IMR-90 (cell line): ENCODE measurements at regions not wholly inside any gene's neighbourhood (a gene's known extent, or its start where the extent isn't known, plus 50 kb on each side); places are given as distances from the start of the nearest gene placed in this dataset.
A peak's percentile ranks its signal among the peaks of the same experiment; 100 is the strongest.

ENCODE experiments used
- ATAC-seq: fragments of 200-7000 bp; cut with Tn5 transposase; 2 replicates; pipeline ENCODE4 v1.9.1; 2020; ENCODE audit warnings: low read depth, mild to moderate bottlenecking, moderate library complexity
- BruUV-seq: library from RNA; stranded (reverse); fragments of 400-500 nt; replicated peaks from 2 replicates; lab custom pipeline; 2021; lab: Mats Ljungman, UMichigan
- CTCF ChIA-PET: fragments of 300-600 bp; formaldehyde crosslinking; extraction: SDS; loops from one replicate; lab custom pipeline; 2021; ENCODE audit warnings: antibody characterized with exemption; lab: Yijun Ruan, JAX
- POLR2A ChIA-PET: fragments of 300-600 bp; sonication (Branson Sonifier 250); formaldehyde crosslinking; loops from one replicate; lab custom pipeline; 2022; ENCODE audit warnings: antibody characterized with exemption; ENCODE audit not compliant: unreplicated experiment; lab: Charles Lee
- DNase-seq: peaks from one replicate; pipeline ENCODE4 v3.0.0; 2013
- H2AFZ ChIP-seq: replicated peaks from 2 replicates; pipeline ENCODE3; 2013; ENCODE audit warnings: low read length, mild to moderate bottlenecking; ENCODE audit not compliant: poor library complexity
- H2AK5ac ChIP-seq: 2 replicates; pipeline ENCODE4 v1.6.1; 2013; ENCODE audit warnings: low read depth, low read length, inconsistent platforms
- H2AK9ac ChIP-seq: replicated peaks from 2 replicates; pipeline ENCODE3; 2013; ENCODE audit warnings: mild to moderate bottlenecking, low read depth, low read length, moderate library complexity; ENCODE audit not compliant: poor library complexity
- H2BK120ac ChIP-seq: 2 replicates; pipeline ENCODE4 v1.6.1; 2013; ENCODE audit warnings: low read depth, low read length, inconsistent platforms
- H2BK15ac ChIP-seq: 3 replicates; pipeline ENCODE4 v1.6.1; 2013; ENCODE audit warnings: low read depth, low read length, inconsistent platforms
- H2BK20ac ChIP-seq: 2 replicates; pipeline ENCODE4 v1.6.1; 2013; ENCODE audit warnings: low read depth, mild to moderate bottlenecking, inconsistent platforms, low read length, moderate library complexity
- H2BK5ac ChIP-seq: 2 replicates; pipeline ENCODE4 v1.6.1; 2013; ENCODE audit warnings: mild to moderate bottlenecking, low read depth, low read length, inconsistent platforms; ENCODE audit not compliant: poor library complexity, severe bottlenecking
- H3K14ac ChIP-seq: replicated peaks from 2 replicates; pipeline ENCODE4 v1.6.1; 2013; ENCODE audit warnings: low read depth, low read length, inconsistent platforms
- H3K18ac ChIP-seq: 2 replicates; pipeline ENCODE4 v1.6.1; 2013; ENCODE audit warnings: low read depth, low read length, control low read depth
- H3K23ac ChIP-seq: 2 replicates; pipeline ENCODE4 v1.6.1; 2013; ENCODE audit warnings: low read depth, low read length, inconsistent platforms
- H3K27ac ChIP-seq: 2 replicates; pipeline ENCODE4 v1.5.1; 2013; ENCODE audit warnings: mild to moderate bottlenecking, control low read depth, low read length; ENCODE audit not compliant: insufficient read depth
- H3K27me3 ChIP-seq: 2 replicates; pipeline ENCODE4 v1.6.1; 2013; ENCODE audit warnings: low read length; ENCODE audit not compliant: control insufficient read depth, insufficient read depth
- H3K36me3 ChIP-seq: 2 replicates; pipeline ENCODE4 v1.6.1; 2013; ENCODE audit warnings: low read length, mixed read lengths; ENCODE audit not compliant: control insufficient read depth, insufficient read depth
- H3K4ac ChIP-seq: 2 replicates; pipeline ENCODE4 v1.6.1; 2013; ENCODE audit warnings: low read depth, low read length, inconsistent platforms
- H3K4me1 ChIP-seq: 2 replicates; pipeline ENCODE4 v1.6.1; 2013; ENCODE audit warnings: low read length, mixed read lengths; ENCODE audit not compliant: control insufficient read depth, insufficient read depth
- H3K4me2 ChIP-seq: 2 replicates; pipeline ENCODE4 v1.6.1; 2013; ENCODE audit warnings: low read depth, mild to moderate bottlenecking, control low read depth, low read length, moderate library complexity
- H3K4me3 ChIP-seq: 2 replicates; pipeline ENCODE4 v1.5.1; 2013; ENCODE audit warnings: low read depth, mild to moderate bottlenecking, control low read depth, low read length, moderate library complexity; ENCODE audit not compliant: insufficient read depth
- H3K56ac ChIP-seq: 2 replicates; pipeline ENCODE4 v1.6.1; 2013; ENCODE audit warnings: low read length, inconsistent platforms; ENCODE audit not compliant: insufficient read depth; ENCODE audit errors: extremely low read depth
- H3K79me1 ChIP-seq, 2 experiments: 2 replicates each; pipeline ENCODE4 v1.6.1; 2013; ENCODE audit warnings: low read length in 2 of 2, inconsistent platforms in 1 of 2, low read depth in 1 of 2
- H3K9ac ChIP-seq: 2 replicates; pipeline ENCODE4 v1.6.1; 2013; ENCODE audit warnings: low read depth, low read length, control low read depth
- H3K9me1 ChIP-seq: 2 replicates; pipeline ENCODE4 v1.6.1; 2013; ENCODE audit warnings: low read length, inconsistent platforms; ENCODE audit not compliant: insufficient read depth
- H3K9me3 ChIP-seq: 2 replicates; pipeline ENCODE4 v1.6.1; 2013; ENCODE audit warnings: low read length; ENCODE audit not compliant: control insufficient read depth, insufficient read depth
- H4K20me1 ChIP-seq: 2 replicates; pipeline ENCODE4 v1.6.1; 2013; ENCODE audit warnings: low read length, inconsistent platforms; ENCODE audit not compliant: insufficient read depth
- H4K5ac ChIP-seq: 2 replicates; pipeline ENCODE4 v1.6.1; 2013; ENCODE audit warnings: mild to moderate bottlenecking, low read depth, low read length, control low read depth
- H4K8ac ChIP-seq, 2 experiments: 2 replicates each; pipeline ENCODE4 v1.6.1; 2013; ENCODE audit warnings: low read depth in 2 of 2, low read length in 2 of 2, control low read depth in 1 of 2, inconsistent platforms in 1 of 2
- H4K91ac ChIP-seq: 2 replicates; pipeline ENCODE4 v1.6.1; 2013; ENCODE audit warnings: low read depth, low read length, inconsistent platforms; ENCODE audit not compliant: insufficient read depth
- BHLHE40 ChIP-seq: fragments of 150-350 bp; IDR thresholded peaks from 2 replicates; pipeline ENCODE4 v1.6.1; 2016; ENCODE audit warnings: mild to moderate bottlenecking, low read depth, low read length
- CEBPB ChIP-seq: IDR thresholded peaks from 2 replicates; pipeline ENCODE4 v1.6.1; 2012; ENCODE audit warnings: low read depth, low read length, improper control_type of control experiment
- CHD1 ChIP-seq: IDR thresholded peaks from 2 replicates; pipeline ENCODE4 v1.6.1; 2012; ENCODE audit warnings: low read depth, low read length, improper control_type of control experiment
- CTCF ChIP-seq: conservative IDR thresholded peaks from 2 replicates; pipeline ENCODE4 v1.5.1; 2012; ENCODE audit warnings: mild to moderate bottlenecking, low read depth, low read length, improper control_type of control experiment
- ELK1 ChIP-seq: fragments of 150-350 bp; IDR thresholded peaks from 2 replicates; pipeline ENCODE4 v1.6.1; 2016; ENCODE audit warnings: low read depth, mild to moderate bottlenecking, low read length, moderate library complexity, borderline replicate concordance
- FOS ChIP-seq: fragments of 150-350 bp; IDR thresholded peaks from 2 replicates; pipeline ENCODE4 v1.6.1; 2016; ENCODE audit warnings: low read depth, low read length
- MAFK ChIP-seq: IDR thresholded peaks from 2 replicates; pipeline ENCODE4 v1.6.1; 2012; ENCODE audit warnings: low read depth, low read length, improper control_type of control experiment
- MXI1 ChIP-seq: IDR thresholded peaks from 2 replicates; pipeline ENCODE4 v1.6.1; 2012; ENCODE audit warnings: low read depth, mild to moderate bottlenecking, low read length, moderate library complexity, borderline replicate concordance
- POLR2A ChIP-seq: IDR thresholded peaks from 2 replicates; pipeline ENCODE4 v1.6.1; 2012; ENCODE audit warnings: mild to moderate bottlenecking, low read depth, low read length
- RAD21 ChIP-seq: IDR thresholded peaks from 2 replicates; pipeline ENCODE4 v1.6.1; 2012; ENCODE audit warnings: low read length, improper control_type of control experiment
- RFX5 ChIP-seq: IDR thresholded peaks from 2 replicates; pipeline ENCODE4 v1.8.0; 2012; ENCODE audit warnings: low read depth, mild to moderate bottlenecking, low read length, moderate library complexity
- SMC3 ChIP-seq: fragments of 150-350 bp; IDR thresholded peaks from 2 replicates; pipeline ENCODE4 v1.6.1; 2016; ENCODE audit warnings: low read depth, mild to moderate bottlenecking, antibody characterized with exemption, low read length, moderate library complexity
- USF2 ChIP-seq: fragments of 150-350 bp; IDR thresholded peaks from 2 replicates; pipeline ENCODE4 v1.6.1; 2017; ENCODE audit warnings: mild to moderate bottlenecking, antibody characterized with exemption, low read length, low read depth
- WGBS, 2 experiments: methylation state at CpG; one replicate each; pipeline versions ENCODE4 v1.1.5 to v1.1.7; 2013; ENCODE audit warnings: missing lambda C conversion rate in 2 of 2; ENCODE audit not compliant: insufficient read length in 1 of 2; ENCODE audit errors: extremely low coverage in 2 of 2; 5-methylcytosine and 5-hydroxymethylcytosine counted together
- dilution Hi-C: fragments of 300-500 bp; cut with HindIII; formaldehyde crosslinking; loops from one replicate; pipeline ENCODE4 v1.14.3; 2018; ENCODE audit warnings: low sequenced_read_pairs; ENCODE audit not compliant: unreplicated experiment
- in situ Hi-C: fragments of 300-500 bp; cut with MboI; formaldehyde crosslinking; loops from 3 replicates; pipeline ENCODE4 v1.14.3; 2019; ENCODE audit warnings: low sequenced_read_pairs, inconsistent platforms, mixed read lengths
- intact Hi-C: fragments of 100-400 bp; cut with micrococcal nuclease; formaldehyde crosslinking; loops from 2 replicates; pipeline ENCODE4 v1.10.0; 2022

GRCh38 chr6:157756708-157757429 is 66.2 kb upstream of the SNX9 start:
- H3K9me3 ChIP-seq: no peaks in the 10 kb centered on the region; the same call in 1 of the 2 replicates
- peak overlapping the region; percentile 36; the same call in 1 of the 2 replicates for H2AK5ac ChIP-seq
- peak overlapping the region; percentile 40; the same call in 1 of the 2 replicates for H3K27ac ChIP-seq
- in situ Hi-C loops: loop anchor here (5.0 kb wide), 3 partner anchors 65 to 315 kb away; partner anchors contain the start of gene SNX9
- no TSS peak for BruUV-seq
- H2AK9ac ChIP-seq: peak overlapping the region; percentile 61
- peaks cover 18% of the 10 kb centered on the region for H3K4me1 ChIP-seq
- H4K8ac ChIP-seq: peak overlapping the region in 1 of 2 experiments; percentile 78; a peak in 2 of 4 replicates
- H3K4me2 ChIP-seq: peak overlapping the region; percentile 54
- DNase-seq (peak; percentile 73), ATAC-seq (peak; percentile 83)
- peak overlapping the region; percentile 24; the same call in 1 of the 2 replicates for H4K5ac ChIP-seq
- no peak overlapping the region for H4K91ac ChIP-seq
- 0 out of 4 replicates have a peak, but pooled peaks cover 0 to 7% of the 10 kb centered on the region in 2 experiments for H3K79me1 ChIP-seq
- intact Hi-C loops: loop anchor here (1.0 to 10.0 kb wide), 5 partner anchors 66 to 442 kb away; partner anchors contain the start of gene SNX9
- H3K9ac ChIP-seq: 0 out of 2 replicates have a peak overlapping the region, but pooled peaks have one; percentile 19
- H2BK120ac ChIP-seq: peak overlapping the region; percentile 57; the same call in 1 of the 2 replicates
- no peaks in the 10 kb centered on the region for H3K36me3 ChIP-seq
- H3K9me1 ChIP-seq: peaks cover 19% of the 10 kb centered on the region
- no peak overlapping the region for H3K23ac ChIP-seq
- 11% methylated on average over 7 of the region's 19 CpGs; no CpG with 5 or more reads in 1 of the 2 experiments for WGBS, 2 experiments
- peaks cover 3% of the 10 kb centered on the region; the same call in 1 of the 2 replicates for H4K20me1 ChIP-seq
- H2BK15ac ChIP-seq: peak overlapping the region; percentile 25; the same call in 1 of the 3 replicates
- no peak overlapping the region for H2BK5ac ChIP-seq
- ChIA-PET POLR2A (no interaction called here), CTCF (interaction anchor here (0.5 to 3.6 kb wide), 18 partner anchors 9 to 520 kb away, joined by 3 to 25 read pairs (median 3); no protein-coding TSS in a partner anchor)
- peak overlapping the region; percentile 69 for H3K14ac ChIP-seq
- peak overlapping the region; percentile 15; the same call in 1 of the 2 replicates for H2BK20ac ChIP-seq
- no peak overlapping the region for H3K4me3 ChIP-seq
- peak overlapping the region; percentile 3; the same call in 1 of the 2 replicates for H3K4ac ChIP-seq
- peak overlapping the region; percentile 85 for H2AFZ ChIP-seq
- dilution Hi-C loops: no loop called here
- H3K27me3 ChIP-seq: no peaks in the 10 kb centered on the region; the same call in 1 of the 2 replicates
- H3K18ac ChIP-seq: 0 out of 2 replicates have a peak overlapping the region, but pooled peaks have one; percentile 13
- H3K56ac ChIP-seq: no peak overlapping the region; the same call in 1 of the 2 replicates
- TF ChIP-seq MAFK (no peak), CTCF (peak; percentile 92), ELK1 (no peak), RFX5 (no peak), BHLHE40 (no peak), CEBPB (no peak), CHD1 (no peak), USF2 (no peak), MXI1 (no peak), FOS (no peak), SMC3 (peak; percentile 93), POLR2A (no peak), RAD21 (peak; percentile 92)
